H1 (cell line): ENCODE measurements at regions not wholly inside any gene's neighbourhood (a gene's known extent, or its start where the extent isn't known, plus 50 kb on each side); places are given as distances from the start of the nearest gene placed in this dataset.

Experiments
- CTCF ChIA-PET: fragments of 300-600 bp; sonication (Branson Sonifier 250); formaldehyde crosslinking; loops from one replicate; lab custom pipeline; 2021; ENCODE audit not compliant: partially characterized antibody; lab: Charles Lee
- POLR2A ChIA-PET: fragments of 300-600 bp; sonication (Branson Sonifier 250); formaldehyde crosslinking; loops from one replicate; lab custom pipeline; 2021; ENCODE audit warnings: inconsistent platforms; ENCODE audit not compliant: partially characterized antibody; lab: Charles Lee
- DNase-seq, 2 experiments: peaks; one replicate each; pipeline versions ENCODE4 v3.0.0 to v3.0.0-alpha.2; 2010 to 2022; ENCODE audit warnings: low spot score in 2 of 2, low read depth in 1 of 2, mixed read lengths in 1 of 2
- FAIRE-seq: peaks from 2 replicates; lab custom pipeline; 2011; peaks lifted over from hg19 to GRCh38; lab: Jason Lieb, UNC
- H2AFZ ChIP-seq: 2 replicates; pipeline ENCODE4 v1.8.1; 2012; ENCODE audit warnings: low read length, inconsistent platforms
- H2AK5ac ChIP-seq: 2 replicates; pipeline ENCODE4 v1.6.1; 2013; ENCODE audit warnings: low read depth, low read length
- H2BK120ac ChIP-seq: replicated peaks from 2 replicates; pipeline ENCODE3; 2013; ENCODE audit warnings: low read depth, low read length, inconsistent platforms
- H2BK12ac ChIP-seq: 2 replicates; pipeline ENCODE4 v1.6.1; 2013; ENCODE audit warnings: low read depth, low read length
- H2BK15ac ChIP-seq: 2 replicates; pipeline ENCODE4 v1.6.1; 2013; ENCODE audit warnings: low read length
- H2BK20ac ChIP-seq: 2 replicates; pipeline ENCODE4 v1.6.1; 2013; ENCODE audit warnings: low read length
- H2BK5ac ChIP-seq: 2 replicates; pipeline ENCODE4 v1.6.1; 2013; ENCODE audit warnings: low read depth, low read length
- H3K14ac ChIP-seq: 2 replicates; pipeline ENCODE4 v1.6.1; 2013; ENCODE audit warnings: inconsistent platforms; ENCODE audit not compliant: insufficient read length
- H3K18ac ChIP-seq: 2 replicates; pipeline ENCODE4 v1.6.1; 2013; ENCODE audit warnings: low read length; ENCODE audit errors: extremely low read depth
- H3K23ac ChIP-seq: 2 replicates; pipeline ENCODE4 v1.6.1; 2013; ENCODE audit warnings: inconsistent platforms; ENCODE audit not compliant: insufficient read length
- H3K23me2 ChIP-seq: 2 replicates; pipeline ENCODE4 v1.6.1; 2013; ENCODE audit warnings: low read depth, low read length
- H3K27ac ChIP-seq: 2 replicates; pipeline ENCODE4 v1.6.1; 2011; ENCODE audit warnings: low read depth, low read length, inconsistent platforms
- H3K27me3 ChIP-seq, 4 experiments: replicated peaks in 1 of 4; 1 replicate in 1 of 4; 2 replicates in 3 of 4; pipeline versions ENCODE4 v1.6.1 to v1.8.1; 2011 to 2013; ENCODE audit warnings: low read length in 3 of 4, mild to moderate bottlenecking in 3 of 4, inconsistent platforms in 2 of 4, mixed read lengths in 2 of 4, moderate library complexity in 1 of 4; ENCODE audit not compliant: control insufficient read depth in 3 of 4, insufficient read depth in 3 of 4; ENCODE audit errors: extremely low read depth in 1 of 4
- H3K36me3 ChIP-seq, 4 experiments: 2 replicates each; pipeline versions ENCODE4 v1.6.1 to v1.8.1; 2011 to 2013; ENCODE audit warnings: mild to moderate bottlenecking in 4 of 4, low read length in 3 of 4, moderate library complexity in 2 of 4, control low read depth in 1 of 4, inconsistent platforms in 1 of 4; ENCODE audit not compliant: insufficient read depth in 4 of 4, control insufficient read depth in 2 of 4
- H3K4ac ChIP-seq: replicated peaks from 2 replicates; pipeline ENCODE3; 2013; ENCODE audit warnings: low read length, low read depth, mixed read lengths, inconsistent platforms; ENCODE audit not compliant: insufficient read length
- H3K4me1 ChIP-seq, 4 experiments: replicated peaks in 1 of 4; 1 replicate in 1 of 4; 2 replicates in 3 of 4; pipeline versions ENCODE4 v1.6.1 to v1.8.1; 2011 to 2013; ENCODE audit warnings: low read length in 3 of 4, inconsistent platforms in 2 of 4, mixed read lengths in 1 of 4; ENCODE audit not compliant: insufficient read depth in 4 of 4, control insufficient read depth in 3 of 4
- H3K4me2 ChIP-seq, 2 experiments: 2 replicates each; pipeline versions ENCODE4 v1.6.1 to v1.8.1; 2011 to 2013; ENCODE audit warnings: low read depth in 2 of 2, low read length in 2 of 2, control low read depth in 1 of 2, inconsistent platforms in 1 of 2, mild to moderate bottlenecking in 1 of 2; ENCODE audit not compliant: insufficient read depth in 1 of 2
- H3K4me3 ChIP-seq, 4 experiments: fragments of 200-600, 300-600 bp in 1 of 4; sonication (generic), shearing (Covaris generic), sonication (Bioruptor Twin) in 1 of 4; 2 replicates each; pipeline versions ENCODE4 v1.5.1 to v1.8.1; 2011 to 2016; ENCODE audit warnings: low read length in 4 of 4, low read depth in 3 of 4, control low read depth in 2 of 4, inconsistent platforms in 2 of 4, mild to moderate bottlenecking in 2 of 4, mixed read lengths in 1 of 4, moderate library complexity in 1 of 4; ENCODE audit not compliant: insufficient read depth in 2 of 4; ENCODE audit errors: extremely low read depth in 1 of 4
- H3K56ac ChIP-seq: replicated peaks from 2 replicates; pipeline ENCODE3; 2013; ENCODE audit warnings: low read depth, mild to moderate bottlenecking, mixed read lengths, low read length, inconsistent platforms; ENCODE audit not compliant: insufficient read length
- H3K79me1 ChIP-seq: 2 replicates; pipeline ENCODE4 v1.6.1; 2013; ENCODE audit warnings: low read depth, low read length, control low read depth
- H3K79me2 ChIP-seq, 2 experiments: 2 replicates each; pipeline versions ENCODE4 v1.6.1 to v1.8.1; 2012 to 2013; ENCODE audit warnings: low read length in 2 of 2, mild to moderate bottlenecking in 2 of 2, inconsistent platforms in 1 of 2; ENCODE audit not compliant: insufficient read depth in 2 of 2, control insufficient read depth in 1 of 2
- H3K9ac ChIP-seq, 4 experiments: replicated peaks in 1 of 4; 1 replicate in 1 of 4; 2 replicates in 3 of 4; pipeline versions ENCODE4 v1.6.1 to v1.8.1; 2011 to 2013; ENCODE audit warnings: low read depth in 3 of 4, low read length in 3 of 4, control low read depth in 2 of 4, mild to moderate bottlenecking in 2 of 4, moderate library complexity in 2 of 4, inconsistent platforms in 1 of 4; ENCODE audit errors: extremely low read depth in 1 of 4
- H3K9me3 ChIP-seq, 2 experiments: 2 replicates each; pipeline versions ENCODE4 v1.6.1 to v1.8.1; 2012 to 2013; ENCODE audit warnings: mild to moderate bottlenecking in 2 of 2, moderate library complexity in 2 of 2, control low read depth in 1 of 2, inconsistent platforms in 1 of 2, low read depth in 1 of 2, low read length in 1 of 2, mixed read lengths in 1 of 2; ENCODE audit not compliant: insufficient read depth in 2 of 2
- H4K20me1 ChIP-seq, 2 experiments: replicated peaks in 1 of 2; 2 replicates each; pipeline versions ENCODE3 to v1.8.1; 2011 to 2013; ENCODE audit warnings: inconsistent platforms in 2 of 2, low read length in 2 of 2, mild to moderate bottlenecking in 1 of 2; ENCODE audit not compliant: insufficient read depth in 2 of 2, control insufficient read depth in 1 of 2
- H4K5ac ChIP-seq: 2 replicates; pipeline ENCODE4 v1.6.1; 2013; ENCODE audit warnings: low read length, low read depth, mixed read lengths, inconsistent platforms; ENCODE audit not compliant: insufficient read length
- H4K8ac ChIP-seq: 2 replicates; pipeline ENCODE4 v1.8.0; 2013; ENCODE audit warnings: mild to moderate bottlenecking, moderate library complexity, low read length, inconsistent platforms; ENCODE audit not compliant: insufficient read depth; ENCODE audit errors: extremely low read depth
- H4K91ac ChIP-seq: replicated peaks from 2 replicates; pipeline ENCODE3; 2013; ENCODE audit warnings: low read length, mixed read lengths, inconsistent platforms; ENCODE audit not compliant: insufficient read length
- BRCA1 ChIP-seq: IDR thresholded peaks from 2 replicates; pipeline ENCODE4 v1.6.1; 2012; ENCODE audit warnings: low read depth, low read length, improper control_type of control experiment
- CHD1 ChIP-seq: IDR thresholded peaks from 2 replicates; pipeline ENCODE4 v1.6.1; 2012; ENCODE audit warnings: low read depth, low read length, improper control_type of control experiment
- CHD2 ChIP-seq: IDR thresholded peaks from 2 replicates; pipeline ENCODE4 v1.6.1; 2012; ENCODE audit warnings: low read length, improper control_type of control experiment
- CREB1 ChIP-seq: IDR thresholded peaks from 2 replicates; pipeline ENCODE4 v1.6.1; 2012; ENCODE audit warnings: inconsistent platforms
- EZH2 ChIP-seq: fragments of 200-600 bp; sonication (generic); IDR thresholded peaks from 2 replicates; pipeline ENCODE4 v1.7.1; 2012; ENCODE audit warnings: low read depth, mild to moderate bottlenecking, moderate library complexity, low read length, inconsistent platforms; ENCODE audit not compliant: severe bottlenecking
- SIN3A ChIP-seq, 2 experiments: IDR thresholded peaks in 1 of 2; conservative IDR thresholded peaks in 1 of 2; 2 replicates each; pipeline ENCODE4 v1.6.1; 2011 to 2012; ENCODE audit warnings: low read length in 2 of 2, improper control_type of control experiment in 1 of 2, low read depth in 1 of 2, mild to moderate bottlenecking in 1 of 2
- SIRT6 ChIP-seq: IDR thresholded peaks from one replicate; pipeline ENCODE4 v1.7.1; 2012; ENCODE audit warnings: low read length, inconsistent platforms
- SIX5 ChIP-seq: IDR thresholded peaks from 2 replicates; pipeline ENCODE4 v1.6.1; 2011; ENCODE audit warnings: mild to moderate bottlenecking, low read depth, low read length
- SUZ12 ChIP-seq: fragments of 200-600 bp; sonication (generic); IDR thresholded peaks from 2 replicates; pipeline ENCODE4 v1.6.1; 2012; ENCODE audit warnings: mild to moderate bottlenecking, inconsistent platforms, low read length, moderate library complexity, mixed read lengths
- WGBS, 2 experiments: shearing (Covaris generic) in 1 of 2; methylation state at CpG; one replicate each; pipeline versions ENCODE4 v1.1.6 to v1.1.7; 2013 to 2015; ENCODE audit warnings: low lambda C conversion rate in 2 of 2, mixed read lengths in 2 of 2, inconsistent platforms in 1 of 2, low coverage in 1 of 2, missing lambda C conversion rate in 1 of 2; ENCODE audit not compliant: insufficient replicate concordance in 2 of 2, insufficient coverage in 1 of 2, insufficient read length in 1 of 2; ENCODE audit errors: extremely low coverage in 1 of 2, missing lambda C conversion rate in 1 of 2; 5-methylcytosine and 5-hydroxymethylcytosine counted together
- TF ChIP-seq, protein P1 (sequence below), 3 experiments: IDR thresholded peaks; 1 replicate in 2 of 3; 2 replicates in 1 of 3; pipeline versions ENCODE4 v1.5.1 to v1.6.1; 2011; ENCODE audit warnings: low read length in 3 of 3, mild to moderate bottlenecking in 3 of 3, inconsistent platforms in 2 of 3, low read depth in 1 of 3, moderate library complexity in 1 of 3; ENCODE audit not compliant: insufficient read depth in 1 of 3; ENCODE audit errors: control extremely low read depth in 1 of 3

GRCh38 chr13:89199138-89199537 lies 1528.0 kb downstream of the SLITRK5 start:
- Histone ChIP-seq H2BK120ac (no peak overlapping the region), H3K4me3 (no peak overlapping the region), H2BK20ac (no peak overlapping the region), H3K4ac (no peak overlapping the region), H3K23me2 (no peaks in the 10 kb centered on the region), H3K9ac (no peak overlapping the region), H4K5ac (no peak overlapping the region), H2BK12ac (no peak overlapping the region), H3K79me2 (no peaks in the 10 kb centered on the region), H3K79me1 (no peaks in the 10 kb centered on the region), H3K4me1 (no peaks in the 10 kb centered on the region), H2BK15ac (no peak overlapping the region), H3K18ac (no peak overlapping the region), H4K8ac (no peak overlapping the region), H2BK5ac (no peak overlapping the region), H2AFZ (no peak overlapping the region), H3K27ac (no peak overlapping the region), H4K20me1 (no peaks in the 10 kb centered on the region), H3K23ac (no peak overlapping the region), H3K14ac (no peak overlapping the region), H4K91ac (no peak overlapping the region), H3K4me2 (no peak overlapping the region), H3K56ac (no peak overlapping the region), H3K9me3 (no peaks in the 10 kb centered on the region), H3K36me3 (no peaks in the 10 kb centered on the region), H2AK5ac (no peak overlapping the region), H3K27me3 (no peaks in the 10 kb centered on the region)
- POLR2A ChIA-PET, result no interaction called here
- FAIRE-seq (no peak), DNase-seq (no peak)
- 84% methylated on average over 4 of the region's 4 CpGs; no CpG with 5 or more reads in 1 of the 2 experiments for WGBS, 2 experiments
- CTCF ChIA-PET, result no interaction called here
- TF ChIP-seq CREB1, result no peak
- TF ChIP-seq SIN3A (conservative IDR thresholded peaks at IDR 0.05 in 1 of 2, IDR thresholded peaks at IDR 0.05 in 1 of 2; ENCODE audit: low read depth in 1 of 2, low read length in 2 of 2), result no peak
- TF ChIP-seq BRCA1, result no peak
- TF ChIP-seq CHD1, result no peak
- TF ChIP-seq SIRT6, result no peak
- no peak for TF ChIP-seq CHD2
- TF ChIP-seq, protein P1, sequence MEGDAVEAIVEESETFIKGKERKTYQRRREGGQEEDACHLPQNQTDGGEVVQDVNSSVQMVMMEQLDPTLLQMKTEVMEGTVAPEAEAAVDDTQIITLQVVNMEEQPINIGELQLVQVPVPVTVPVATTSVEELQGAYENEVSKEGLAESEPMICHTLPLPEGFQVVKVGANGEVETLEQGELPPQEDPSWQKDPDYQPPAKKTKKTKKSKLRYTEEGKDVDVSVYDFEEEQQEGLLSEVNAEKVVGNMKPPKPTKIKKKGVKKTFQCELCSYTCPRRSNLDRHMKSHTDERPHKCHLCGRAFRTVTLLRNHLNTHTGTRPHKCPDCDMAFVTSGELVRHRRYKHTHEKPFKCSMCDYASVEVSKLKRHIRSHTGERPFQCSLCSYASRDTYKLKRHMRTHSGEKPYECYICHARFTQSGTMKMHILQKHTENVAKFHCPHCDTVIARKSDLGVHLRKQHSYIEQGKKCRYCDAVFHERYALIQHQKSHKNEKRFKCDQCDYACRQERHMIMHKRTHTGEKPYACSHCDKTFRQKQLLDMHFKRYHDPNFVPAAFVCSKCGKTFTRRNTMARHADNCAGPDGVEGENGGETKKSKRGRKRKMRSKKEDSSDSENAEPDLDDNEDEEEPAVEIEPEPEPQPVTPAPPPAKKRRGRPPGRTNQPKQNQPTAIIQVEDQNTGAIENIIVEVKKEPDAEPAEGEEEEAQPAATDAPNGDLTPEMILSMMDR (IDR thresholded peaks at IDR 0.05; ENCODE audit: control extremely low read depth in 1 of 3, insufficient read depth in 1 of 3, low read depth in 1 of 3, low read length in 3 of 3), result no peak
- no peak for TF ChIP-seq SUZ12
- TF ChIP-seq EZH2, result no peak
- no peak for TF ChIP-seq SIX5
